AG04450 (cell line): ENCODE measurements at regions not wholly inside any gene's neighbourhood (a gene's known extent, or its start where the extent isn't known, plus 50 kb on each side); places are given as distances from the start of the nearest gene placed in this dataset.
A peak's percentile ranks its signal among the peaks of the same experiment; 100 is the strongest.
"Not testable (repeated sequence)": the region's sequence is repeated elsewhere in the genome, so short reads cannot be mapped to it uniquely, and the experiment has no call there.

Experiments
- CTCF ChIA-PET: fragments of 300-600, 350-600 bp; formaldehyde crosslinking; extraction: SDS; loops from one replicate; lab custom pipeline; 2022; ENCODE audit warnings: antibody characterized with exemption, inconsistent platforms; lab: Charles Lee
- POLR2A ChIA-PET: fragments of 350-600 bp; formaldehyde crosslinking; extraction: SDS; loops from one replicate; lab custom pipeline; 2021; ENCODE audit warnings: antibody characterized with exemption, inconsistent platforms; lab: Yijun Ruan, JAX
- DNase-seq: peaks from one replicate; pipeline ENCODE4 v3.0.0-alpha.2; 2011; ENCODE audit warnings: low read depth, low spot score
- H3K27ac ChIP-seq: one replicate; pipeline ENCODE4 v1.5.1; 2012; ENCODE audit warnings: low read depth, low read length, control low read depth
- H3K27me3 ChIP-seq: one replicate; pipeline ENCODE4 v1.6.0; 2012; ENCODE audit warnings: low read length; ENCODE audit not compliant: control insufficient read depth, insufficient read depth
- H3K4me3 ChIP-seq: 2 replicates; pipeline ENCODE4 v1.5.1; 2011; ENCODE audit warnings: mild to moderate bottlenecking, low read depth, low read length, control low read depth
- H3K9me3 ChIP-seq: 2 replicates; pipeline ENCODE4 v1.5.1; 2012; ENCODE audit warnings: low read length; ENCODE audit not compliant: control insufficient read depth, insufficient read depth
- TF ChIP-seq, protein P1 (sequence below): IDR thresholded peaks from 2 replicates; pipeline ENCODE4 v1.5.1; 2011; ENCODE audit warnings: low read depth, low read length, control low read depth, inconsistent platforms

DNA sequence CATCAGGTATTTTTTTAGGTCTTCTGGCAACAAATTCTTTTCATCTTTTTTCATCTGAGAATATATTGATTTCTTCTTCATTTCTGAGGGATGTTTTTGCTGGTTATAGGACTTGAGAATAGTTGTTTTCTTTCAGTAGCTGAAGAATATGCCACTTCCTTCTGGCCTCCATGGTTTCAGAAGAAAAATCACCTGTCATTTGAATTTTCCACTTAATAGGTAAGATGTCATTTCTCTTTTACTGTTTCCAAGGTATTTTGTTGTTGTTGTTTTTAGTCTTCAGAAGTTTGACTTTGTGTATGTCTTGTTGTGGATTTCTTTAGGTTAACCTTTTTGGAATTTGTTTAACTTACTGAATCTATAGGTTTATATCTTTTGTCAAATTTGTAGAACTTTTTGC, 257.8 kb upstream of the AMIGO2 start:
- DNase-seq, result no peak
- CTCF ChIA-PET, result no interaction called here
- TF ChIP-seq, protein P1, sequence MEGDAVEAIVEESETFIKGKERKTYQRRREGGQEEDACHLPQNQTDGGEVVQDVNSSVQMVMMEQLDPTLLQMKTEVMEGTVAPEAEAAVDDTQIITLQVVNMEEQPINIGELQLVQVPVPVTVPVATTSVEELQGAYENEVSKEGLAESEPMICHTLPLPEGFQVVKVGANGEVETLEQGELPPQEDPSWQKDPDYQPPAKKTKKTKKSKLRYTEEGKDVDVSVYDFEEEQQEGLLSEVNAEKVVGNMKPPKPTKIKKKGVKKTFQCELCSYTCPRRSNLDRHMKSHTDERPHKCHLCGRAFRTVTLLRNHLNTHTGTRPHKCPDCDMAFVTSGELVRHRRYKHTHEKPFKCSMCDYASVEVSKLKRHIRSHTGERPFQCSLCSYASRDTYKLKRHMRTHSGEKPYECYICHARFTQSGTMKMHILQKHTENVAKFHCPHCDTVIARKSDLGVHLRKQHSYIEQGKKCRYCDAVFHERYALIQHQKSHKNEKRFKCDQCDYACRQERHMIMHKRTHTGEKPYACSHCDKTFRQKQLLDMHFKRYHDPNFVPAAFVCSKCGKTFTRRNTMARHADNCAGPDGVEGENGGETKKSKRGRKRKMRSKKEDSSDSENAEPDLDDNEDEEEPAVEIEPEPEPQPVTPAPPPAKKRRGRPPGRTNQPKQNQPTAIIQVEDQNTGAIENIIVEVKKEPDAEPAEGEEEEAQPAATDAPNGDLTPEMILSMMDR, result no peak
- Histone ChIP-seq H3K9me3 (peaks cover 6% of the 10 kb centered on the region; the same call in 1 of the 2 replicates), H3K27ac (no peak overlapping the region), H3K4me3 (no peak overlapping the region), H3K27me3 (no peaks in the 10 kb centered on the region)
- POLR2A ChIA-PET, result no interaction called here

DNA sequence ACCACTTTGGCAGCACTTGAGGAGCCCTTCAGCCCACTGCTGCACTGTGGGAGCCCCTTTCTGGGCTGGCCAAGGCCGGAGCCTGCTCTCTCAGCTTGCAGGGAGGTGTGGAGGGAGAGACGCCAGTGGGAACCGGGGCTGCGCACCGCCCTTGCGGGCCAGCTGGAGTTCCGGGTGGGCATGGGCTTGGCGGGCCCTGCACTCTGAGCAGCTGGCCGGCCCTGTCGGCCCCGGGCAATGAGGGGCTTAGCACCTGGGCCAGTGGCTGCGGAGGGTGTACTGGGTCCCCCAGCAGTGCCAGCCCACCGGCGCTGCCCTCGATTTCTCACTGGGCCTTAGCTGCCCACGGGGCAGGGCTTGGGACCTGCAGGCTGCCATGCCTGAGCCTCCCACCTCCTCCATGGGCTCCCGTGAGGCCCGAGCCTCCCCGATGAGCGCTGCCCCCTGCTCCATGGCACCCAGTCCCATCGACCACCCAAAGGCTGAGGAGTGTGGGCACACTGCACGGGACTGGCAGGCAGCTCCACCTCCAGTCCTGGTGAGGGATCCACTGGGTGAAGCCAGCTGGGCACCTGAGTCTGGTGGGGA, 253.6 kb upstream of the AMIGO2 start:
- H3K27me3 ChIP-seq, CTCF ChIA-PET, POLR2A ChIA-PET, H3K9me3 ChIP-seq, H3K4me3 ChIP-seq, DNase-seq, H3K27ac ChIP-seq: not testable (repeated sequence)

DNA sequence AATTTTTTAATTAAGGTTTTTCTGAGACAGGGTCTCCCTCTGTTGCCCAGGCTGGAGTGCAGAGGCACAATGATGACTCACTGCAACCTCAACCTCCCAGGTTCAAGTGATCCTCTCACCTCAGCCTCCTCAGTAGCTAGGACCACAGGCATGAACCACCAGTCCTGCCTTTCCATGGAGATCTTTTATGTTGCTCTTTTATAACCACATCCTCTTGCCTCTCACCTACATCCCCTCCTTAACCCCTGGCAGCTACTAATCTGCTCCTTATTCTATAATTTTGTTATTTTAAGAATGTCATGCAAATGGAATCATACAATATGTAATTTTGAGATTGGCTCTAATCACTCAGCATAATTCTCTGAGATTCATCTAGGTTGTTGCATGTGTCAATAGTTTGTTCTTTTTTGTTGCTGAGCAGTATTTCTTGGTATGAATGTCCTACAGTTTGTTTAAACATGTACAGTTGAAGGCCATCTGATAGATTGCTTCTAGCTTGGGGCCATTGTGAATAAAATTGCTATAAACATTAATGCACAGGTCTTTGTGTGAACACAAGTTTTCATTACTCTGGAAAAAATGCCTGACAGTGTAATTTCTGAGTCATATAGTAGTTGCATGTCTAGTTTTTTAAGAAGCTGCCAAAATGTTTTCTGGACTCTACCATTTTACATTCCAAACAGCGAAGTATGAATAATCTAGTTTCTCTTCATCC, 249.2 kb upstream of the AMIGO2 start:
- no peak overlapping the region for H3K27ac ChIP-seq
- DNase-seq, result peak; percentile 6
- peaks cover 6% of the 10 kb centered on the region; the same call in 1 of the 2 replicates for H3K9me3 ChIP-seq
- ChIA-PET POLR2A (no interaction called here), CTCF (no interaction called here)
- H3K4me3 ChIP-seq, result no peak overlapping the region
- no peaks in the 10 kb centered on the region for H3K27me3 ChIP-seq
- TF ChIP-seq, protein P1, result no peak

DNA sequence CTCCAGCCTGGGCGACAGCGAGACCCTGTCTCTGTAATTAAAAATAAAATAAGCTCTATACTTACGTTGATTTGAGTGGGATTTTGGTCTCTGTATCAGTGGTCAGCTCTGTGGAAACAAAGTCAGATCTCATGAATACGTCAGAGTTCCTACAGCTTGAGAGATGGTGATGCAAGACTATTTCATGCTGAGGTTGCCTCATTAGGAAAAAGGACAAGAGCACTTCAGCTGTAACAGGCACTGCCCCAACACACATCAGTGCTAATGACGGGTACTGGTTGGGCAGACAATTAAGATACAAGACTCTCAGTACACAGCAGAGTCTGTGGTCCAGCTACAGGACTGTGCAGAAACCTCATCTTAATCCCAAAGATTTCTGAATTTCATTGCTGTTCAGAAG, 246.4 kb upstream of the AMIGO2 start:
- TF ChIP-seq, protein P1, result no peak
- no peak for DNase-seq
- H3K9me3 ChIP-seq, result no peaks in the 10 kb centered on the region
- H3K27ac ChIP-seq, result no peak overlapping the region
- POLR2A ChIA-PET, result no interaction called here
- no peaks in the 10 kb centered on the region for H3K27me3 ChIP-seq
- CTCF ChIA-PET, result interaction anchor here (0.5 kb wide), 1 partner anchor 31 kb away, joined by 3 read pairs; no protein-coding TSS in a partner anchor
- H3K4me3 ChIP-seq, result no peak overlapping the region

DNA sequence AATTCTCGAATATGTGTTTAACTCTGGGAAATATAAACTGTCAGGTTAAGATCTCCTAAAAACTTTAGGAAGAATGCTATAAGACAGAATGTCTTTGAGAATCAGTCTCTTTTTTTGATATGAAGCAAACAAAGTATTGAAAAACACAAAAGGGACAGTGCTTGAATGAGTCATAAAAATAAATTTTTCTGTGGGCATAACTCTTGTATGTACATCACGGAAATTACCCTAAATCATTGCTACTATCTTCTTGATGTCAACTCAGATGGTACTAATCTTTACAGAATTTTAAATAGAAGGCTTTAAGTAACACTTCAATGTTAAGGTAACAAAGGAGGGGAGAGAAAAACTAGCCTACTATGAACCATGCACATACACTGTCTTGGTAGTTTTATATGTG, 244.0 kb upstream of the AMIGO2 start:
- TF ChIP-seq, protein P1, result no peak
- H3K27ac ChIP-seq, result no peak overlapping the region
- POLR2A ChIA-PET, result no interaction called here
- CTCF ChIA-PET, result no interaction called here
- no peaks in the 10 kb centered on the region for H3K27me3 ChIP-seq
- H3K4me3 ChIP-seq, result no peak overlapping the region
- H3K9me3 ChIP-seq, result no peaks in the 10 kb centered on the region
- DNase-seq, result no peak
